HG02938 (cell line): ENCODE measurements at regions not wholly inside any gene's neighbourhood (a gene's known extent, or its start where the extent isn't known, plus 50 kb on each side); places are given as distances from the start of the nearest gene placed in this dataset.
"Not testable (repeated sequence)": the region's sequence is repeated elsewhere in the genome, so short reads cannot be mapped to it uniquely, and the experiment has no call there.

Experiments
- ATAC-seq: cut with Tn5 transposase; IDR thresholded peaks from one replicate; pipeline ENCODE4 v1.9.1; 2021; ENCODE audit warnings: mild to moderate bottlenecking, moderate library complexity; ENCODE audit not compliant: unreplicated experiment

- no peak for ATAC-seq
Measured at GRCh38 chr12:107144441-107144840, 51.1 kb upstream of the CRY1 start.

DNA sequence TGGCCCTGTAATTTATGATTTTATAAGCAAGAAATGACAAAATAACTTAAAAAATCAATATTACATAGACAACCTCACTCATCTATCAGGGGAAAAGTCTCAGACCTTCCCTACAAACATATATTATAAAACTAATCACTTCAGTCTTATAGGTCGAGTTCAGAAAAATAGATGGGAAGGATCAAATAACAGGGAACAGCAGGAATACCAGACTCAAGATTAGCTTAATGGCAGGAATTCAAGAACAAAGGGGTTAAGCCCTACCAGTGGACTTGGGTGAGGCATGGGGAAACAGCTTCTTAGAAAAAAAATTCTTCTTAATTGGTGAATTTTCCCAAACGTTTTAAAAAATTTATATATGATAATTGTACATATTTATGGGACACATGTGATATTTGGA is 51.6 kb upstream of the CRY1 start:
- no peak for ATAC-seq

DNA sequence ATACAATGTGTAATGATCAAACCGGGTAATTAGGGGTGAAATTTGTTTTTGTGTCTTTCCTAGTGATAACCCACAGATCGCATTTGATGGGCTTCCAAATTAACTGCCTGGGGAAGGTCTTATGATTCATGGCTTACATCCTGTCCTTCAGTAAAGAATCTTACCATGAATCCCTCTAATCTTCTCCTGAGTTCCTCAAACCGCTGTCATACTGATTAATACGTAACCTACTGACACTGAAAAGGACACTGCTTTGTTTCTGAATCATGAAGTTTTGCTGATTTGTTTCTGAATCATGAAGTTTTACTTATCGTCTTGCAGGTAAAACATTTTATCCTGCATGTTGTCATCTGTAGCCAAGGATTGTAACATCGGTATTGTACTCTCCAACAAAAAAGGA is 52.0 kb upstream of the CRY1 start:
- no peak for ATAC-seq

DNA sequence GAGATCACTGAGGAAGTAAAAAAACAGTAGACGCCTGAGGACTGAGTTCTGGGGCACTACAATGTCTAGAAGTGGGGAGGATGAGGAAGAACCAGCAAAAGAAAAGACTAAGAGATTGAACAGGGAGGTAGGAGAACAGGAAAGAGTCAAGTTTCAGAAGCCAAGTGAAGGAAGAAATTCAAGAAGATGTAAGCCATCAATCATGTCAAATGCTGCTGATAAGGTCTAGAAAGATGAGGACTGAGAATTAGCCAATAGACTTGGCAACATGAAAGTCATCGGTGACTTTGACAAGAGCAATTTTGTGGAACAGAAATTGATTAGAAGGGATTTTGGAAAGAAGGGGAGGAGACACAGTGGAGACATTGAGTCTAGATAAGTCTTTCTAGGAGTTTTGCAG is 54.8 kb upstream of the CRY1 start:
- ATAC-seq: no peak

DNA sequence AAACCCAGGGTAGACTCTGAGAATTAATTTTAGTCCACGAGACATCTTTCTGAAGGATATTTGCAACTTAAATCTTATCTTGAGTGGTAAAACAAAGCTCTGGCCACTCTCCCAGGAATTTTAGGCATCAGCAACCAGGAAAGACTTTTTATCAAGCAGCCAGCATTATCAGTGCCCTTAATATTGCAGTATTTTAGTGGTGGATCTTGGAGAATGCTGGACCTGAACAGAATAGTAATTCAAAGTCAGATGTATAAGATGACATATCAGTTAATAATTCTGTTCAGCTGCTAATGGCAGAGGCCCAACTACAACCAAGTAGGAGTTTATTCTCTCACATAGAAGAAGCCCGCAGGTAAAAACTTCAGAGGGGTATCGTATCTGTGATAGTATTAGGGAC is 59.0 kb upstream of the CRY1 start:
- ATAC-seq: no peak

DNA sequence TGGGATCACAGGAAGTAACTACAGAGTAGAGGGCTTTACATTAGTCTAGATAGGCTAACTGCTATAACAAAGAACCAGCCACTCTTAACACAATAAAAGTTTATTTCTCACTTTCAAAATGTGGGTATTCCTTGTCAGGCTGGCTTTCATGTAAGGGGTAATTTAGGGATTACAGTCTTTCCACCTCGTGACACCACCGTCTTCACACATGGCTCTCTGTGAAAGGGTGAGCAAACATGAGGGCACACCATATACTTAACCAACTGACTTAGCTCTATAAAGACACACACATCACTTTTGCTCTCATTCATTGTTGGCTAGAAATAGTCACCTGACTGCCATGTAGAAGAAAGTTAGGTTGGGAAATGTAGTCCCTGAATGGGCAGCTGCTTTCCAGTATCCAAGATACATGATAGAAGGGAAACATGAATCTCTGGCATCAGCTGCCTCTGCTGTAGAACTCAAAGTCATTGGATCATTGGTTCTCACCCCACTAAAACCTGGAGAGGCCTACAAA is 66.1 kb upstream of the CRY1 start:
- no peak for ATAC-seq

- no peak for ATAC-seq
Measured at GRCh38 chr12:107163413-107163812, 70.1 kb upstream of the CRY1 start.

DNA sequence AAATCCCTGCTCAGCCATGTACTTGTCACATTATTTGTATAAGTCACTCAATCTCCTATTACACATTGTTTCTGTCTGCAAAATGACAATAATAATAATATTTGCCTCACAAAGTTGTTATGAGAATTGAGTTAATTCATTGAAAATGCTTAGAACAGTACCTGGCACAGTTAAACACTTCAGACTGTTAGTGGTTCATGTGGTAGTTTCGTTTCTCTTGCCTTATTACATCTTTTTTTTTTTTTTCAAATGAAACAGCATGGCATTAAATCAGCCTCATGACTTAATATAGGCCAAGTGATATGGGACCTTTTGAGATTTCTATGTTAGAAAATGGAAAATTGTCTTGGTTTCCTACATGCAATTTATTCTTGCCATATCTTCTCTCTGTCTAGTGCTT is 71.0 kb upstream of the CRY1 start:
- ATAC-seq: no peak

DNA sequence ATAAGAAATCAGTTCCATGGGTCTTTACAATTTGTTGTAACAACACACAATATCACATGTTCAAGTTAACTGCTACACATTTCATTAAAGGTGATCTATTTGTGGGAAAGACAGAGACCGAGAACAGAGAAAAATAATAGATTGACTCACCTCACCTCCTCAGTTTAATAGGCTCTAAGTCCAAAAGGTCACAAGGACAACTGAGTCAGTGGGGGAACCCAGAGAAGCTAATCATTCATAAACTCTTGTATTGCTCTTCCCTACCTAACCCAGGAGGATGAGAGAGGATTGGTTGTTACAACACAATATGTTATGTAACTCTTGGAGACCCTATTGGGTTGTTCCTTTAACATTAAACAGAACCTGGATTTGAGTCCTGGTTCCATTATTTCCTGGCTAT is 72.2 kb upstream of the CRY1 start:
- ATAC-seq: no peak

- no peak for ATAC-seq
Measured at GRCh38 chr12:107167756-107168155, 74.4 kb upstream of the CRY1 start.

DNA sequence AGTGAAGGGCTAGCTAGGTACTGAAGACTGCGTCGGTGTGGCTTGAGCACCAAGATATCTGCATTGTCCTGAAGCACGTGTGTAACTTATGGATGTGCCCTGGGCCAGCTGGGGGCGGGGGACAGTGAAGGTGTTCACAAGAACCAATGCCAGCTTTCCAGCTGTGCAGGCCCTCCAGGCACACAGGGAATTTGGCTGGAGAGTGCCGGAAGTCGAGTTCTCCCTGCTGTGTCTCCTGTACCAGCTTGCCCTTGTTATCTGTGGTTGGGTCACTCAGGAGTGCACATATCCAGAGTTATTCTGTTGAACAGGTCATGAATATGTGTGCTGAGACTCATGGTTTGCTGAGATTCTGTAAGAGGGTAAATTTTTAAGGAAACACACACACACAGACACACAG is 75.9 kb upstream of the CRY1 start:
- ATAC-seq: no peak

GRCh38 chr12:107178776-107179175 is 85.4 kb upstream of the CRY1 start:
- ATAC-seq: no peak

- ATAC-seq: no peak
Measured at GRCh38 chr12:107179871-107180270, 86.5 kb upstream of the CRY1 start.

DNA sequence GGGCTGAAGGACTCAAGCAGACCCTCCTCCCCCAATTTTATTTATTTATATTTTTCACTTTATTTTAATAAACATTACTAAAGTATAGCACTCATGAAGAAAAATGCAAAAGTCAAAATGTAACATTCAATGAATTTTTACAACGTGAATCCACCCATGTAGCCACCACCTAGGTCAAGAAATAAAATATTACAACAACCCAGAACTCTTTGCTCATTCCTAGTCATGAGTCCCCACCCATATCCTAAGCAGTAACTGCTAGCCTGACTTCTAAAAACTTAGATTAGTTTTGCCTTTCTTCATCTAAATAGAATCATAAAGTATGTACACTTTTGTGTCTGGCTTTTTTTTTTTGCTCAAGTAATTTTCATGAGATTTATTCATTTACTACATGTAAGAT is 86.9 kb upstream of the CRY1 start:
- no peak for ATAC-seq

DNA sequence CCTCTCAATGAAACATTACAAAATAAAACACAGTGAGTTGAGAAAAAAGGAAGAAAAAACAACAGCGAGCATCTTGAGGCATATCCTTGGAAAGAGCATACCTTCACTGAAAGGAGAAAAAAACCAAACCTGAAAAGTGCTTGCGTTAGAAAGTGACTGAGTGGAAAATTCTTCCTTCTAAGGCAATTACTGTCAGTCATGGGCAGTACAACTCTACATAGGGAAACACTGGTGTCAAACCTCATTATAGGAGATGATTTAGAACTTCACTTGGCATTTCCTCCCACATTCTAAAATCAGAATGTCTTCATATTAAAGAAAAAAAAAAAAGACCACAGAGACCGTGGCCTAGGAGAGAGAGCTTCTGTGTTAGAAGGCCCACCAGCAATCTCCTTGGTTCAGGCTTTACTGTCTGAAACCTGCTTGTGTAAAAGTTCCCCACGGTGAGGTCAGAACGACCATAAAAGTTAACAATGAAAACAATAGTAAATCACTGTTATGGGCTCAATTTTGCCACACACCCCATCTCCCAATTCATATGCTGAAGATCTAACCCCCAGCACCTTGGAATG is 91.1 kb upstream of the CRY1 start:
- ATAC-seq: no peak

DNA sequence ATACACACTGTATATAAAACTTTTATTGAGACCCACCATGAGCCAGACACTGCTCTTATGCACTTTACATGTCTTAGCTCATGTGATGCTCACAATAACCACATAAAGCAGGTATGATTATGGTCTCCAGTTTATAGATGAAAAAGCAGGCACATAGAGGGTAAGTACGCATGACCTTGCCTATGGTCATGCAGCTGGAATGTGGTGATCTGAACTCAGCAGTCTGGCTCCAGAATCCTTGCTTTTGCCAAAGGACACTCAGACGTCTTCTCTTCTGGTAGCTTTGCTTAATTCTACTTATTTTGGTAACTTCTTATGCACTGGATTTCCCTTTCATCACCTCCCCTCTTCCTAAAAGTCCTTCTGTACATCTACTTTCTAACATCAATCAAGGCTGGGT is 103.3 kb upstream of the CRY1 start:
- no peak for ATAC-seq

- ATAC-seq: no peak
Measured at GRCh38 chr12:107200394-107200793, 107.0 kb upstream of the CRY1 start.

- no peak for ATAC-seq
Measured at GRCh38 chr12:107207931-107208525, 114.7 kb upstream of the CRY1 start.

GRCh38 chr12:107209700-107210099 is 116.4 kb upstream of the CRY1 start:
- ATAC-seq: not testable (repeated sequence)

DNA sequence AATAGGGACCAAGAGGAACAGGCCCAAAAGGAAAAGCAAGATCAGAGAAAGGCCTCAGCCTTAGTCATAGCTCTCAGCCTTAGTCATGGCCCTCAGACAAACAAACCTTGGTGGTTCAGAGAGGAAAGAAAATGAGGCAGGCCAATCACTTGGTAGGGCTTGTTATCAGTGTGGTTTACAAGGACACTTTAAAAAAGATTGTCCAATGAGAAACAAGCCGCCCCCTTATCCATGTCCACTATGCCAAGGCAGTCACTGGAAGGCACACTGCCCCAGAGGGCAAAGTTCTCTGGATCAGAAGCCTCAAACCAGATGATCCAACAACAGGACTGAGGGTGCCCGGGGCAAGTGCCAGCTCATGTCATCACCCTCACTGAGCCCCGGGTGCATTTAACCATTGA is 121.0 kb upstream of the CRY1 start:
- not testable (repeated sequence) for ATAC-seq

DNA sequence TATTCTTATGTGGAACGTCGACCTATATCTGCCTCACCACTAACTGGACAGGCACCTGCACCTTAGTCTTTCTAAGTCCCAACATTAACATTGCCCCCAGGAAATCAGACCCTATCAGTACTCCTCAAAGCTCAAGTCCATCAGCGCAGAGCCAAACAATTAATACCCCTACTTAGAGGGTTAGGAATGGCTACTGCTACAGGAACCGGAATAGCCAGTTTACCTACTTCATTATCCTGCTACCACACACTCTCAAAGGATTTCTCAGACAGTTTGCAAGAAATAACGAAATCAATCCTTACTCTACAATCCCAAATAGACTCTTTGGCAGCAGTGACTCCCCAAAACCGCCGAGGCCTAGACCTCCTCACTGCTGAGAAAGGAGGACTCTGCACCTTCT is 123.1 kb upstream of the CRY1 start:
- ATAC-seq: not testable (repeated sequence)

- no peak for ATAC-seq
Measured at GRCh38 chr12:107219301-107219700, 126.0 kb upstream of the CRY1 start.

GRCh38 chr12:107221913-107222312 is 128.6 kb upstream of the CRY1 start:
- ATAC-seq: no peak
